ENCODE measurements at regions not wholly inside any gene's neighbourhood (a gene's known extent, or its start where the extent isn't known, plus 50 kb on each side); places are given as distances from the start of the nearest gene placed in this dataset.

- ChIA-PET POLR2A (ENCODE audit: partially characterized antibody) (no interaction called here), CTCF (ENCODE audit: partially characterized antibody) (no interaction called here)
- intact Hi-C loops (cut with micrococcal nuclease): no loop called here
- no peak overlapping the region for H3K4me3 Mint-ChIP-seq
- no peak overlapping the region for H3K4me3 ChIP-seq (ENCODE audit: low read length in 2 of 2)
- no peaks in the 10 kb centered on the region for H3K9me3 ChIP-seq (ENCODE audit: control insufficient read depth in 1 of 2, low read length in 2 of 2)
- H3K27ac Mint-ChIP-seq: no peak overlapping the region
- H3K36me3 ChIP-seq (ENCODE audit: insufficient read depth, low read length): no peaks in the 10 kb centered on the region
- H3K27ac ChIP-seq (ENCODE audit: low read depth, low read length): no peak overlapping the region
- H3K9me3 Mint-ChIP-seq: peaks cover 0 to 4% (median 0%) of the 10 kb centered on the region in 8 donors
- H3K4me1 ChIP-seq (ENCODE audit: insufficient read depth, low read length): no peaks in the 10 kb centered on the region
- no peaks in the 10 kb centered on the region for H3K27me3 Mint-ChIP-seq
- H3K27me3 ChIP-seq (ENCODE audit: insufficient read depth, low read length): no peaks in the 10 kb centered on the region
- no peaks in the 10 kb centered on the region for H3K4me1 Mint-ChIP-seq
- no peaks in the 10 kb centered on the region for H3K36me3 Mint-ChIP-seq
- DNase-seq: no peak
Observed at GRCh38 chr2:223161873-223162458, 110.0 kb downstream of the KCNE4 start.

- Histone ChIP-seq H3K4me1 (ENCODE audit: insufficient read depth, low read length) (no peaks in the 10 kb centered on the region), H3K27me3 (ENCODE audit: insufficient read depth, low read length) (no peaks in the 10 kb centered on the region), H3K4me3 (ENCODE audit: low read length in 2 of 2) (no peak overlapping the region), H3K27ac (ENCODE audit: low read depth, low read length) (no peak overlapping the region), H3K36me3 (ENCODE audit: insufficient read depth, low read length) (no peaks in the 10 kb centered on the region), H3K9me3 (ENCODE audit: control insufficient read depth in 1 of 2, low read length in 2 of 2) (no peaks in the 10 kb centered on the region)
- no peaks in the 10 kb centered on the region for H3K36me3 Mint-ChIP-seq
- peaks cover 0 to 8% (median 1%) of the 10 kb centered on the region in 8 donors for H3K9me3 Mint-ChIP-seq
- intact Hi-C loops (cut with micrococcal nuclease): no loop called here
- no peaks in the 10 kb centered on the region for H3K27me3 Mint-ChIP-seq
- no peak overlapping the region for H3K27ac Mint-ChIP-seq
- no peak for DNase-seq
- POLR2A ChIA-PET (ENCODE audit: partially characterized antibody): no interaction called here
- CTCF ChIA-PET (ENCODE audit: partially characterized antibody): no interaction called here
- H3K4me1 Mint-ChIP-seq: no peaks in the 10 kb centered on the region
- no peak overlapping the region for H3K4me3 Mint-ChIP-seq
Observed at GRCh38 chr2:223165423-223166214, 113.6 kb downstream of the KCNE4 start.

DNA sequence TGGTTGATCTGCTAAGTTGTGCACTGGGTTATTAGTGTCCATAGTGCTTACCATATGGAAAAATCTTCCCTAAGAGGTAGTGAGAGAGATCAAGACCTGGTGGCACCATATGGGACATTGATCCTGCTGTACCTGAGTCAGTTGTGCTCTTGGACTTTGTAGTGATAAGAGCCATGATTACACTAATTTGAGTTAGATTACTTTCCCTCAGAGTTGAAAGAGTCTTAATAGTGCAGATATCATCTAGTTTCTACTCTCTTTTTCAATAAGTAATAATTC, 114.2 kb downstream of the KCNE4 start:
- Histone ChIP-seq H3K4me1 (ENCODE audit: insufficient read depth, low read length) (no peaks in the 10 kb centered on the region), H3K9me3 (ENCODE audit: control insufficient read depth in 1 of 2, low read length in 2 of 2) (no peaks in the 10 kb centered on the region), H3K27ac (ENCODE audit: low read depth, low read length) (no peak overlapping the region), H3K36me3 (ENCODE audit: insufficient read depth, low read length) (no peaks in the 10 kb centered on the region), H3K4me3 (ENCODE audit: low read length in 2 of 2) (no peak overlapping the region), H3K27me3 (ENCODE audit: insufficient read depth, low read length) (no peaks in the 10 kb centered on the region)
- Mint-ChIP-seq H3K27me3 (no peaks in the 10 kb centered on the region), H3K27ac (no peak overlapping the region), H3K36me3 (no peaks in the 10 kb centered on the region), H3K4me1 (no peaks in the 10 kb centered on the region), H3K9me3 (peaks cover 0 to 8% (median 1%) of the 10 kb centered on the region in 8 donors), H3K4me3 (no peak overlapping the region)
- POLR2A ChIA-PET (ENCODE audit: partially characterized antibody): no interaction called here
- DNase-seq: no peak
- intact Hi-C loops (cut with micrococcal nuclease): no loop called here
- CTCF ChIA-PET (ENCODE audit: partially characterized antibody): no interaction called here

DNA sequence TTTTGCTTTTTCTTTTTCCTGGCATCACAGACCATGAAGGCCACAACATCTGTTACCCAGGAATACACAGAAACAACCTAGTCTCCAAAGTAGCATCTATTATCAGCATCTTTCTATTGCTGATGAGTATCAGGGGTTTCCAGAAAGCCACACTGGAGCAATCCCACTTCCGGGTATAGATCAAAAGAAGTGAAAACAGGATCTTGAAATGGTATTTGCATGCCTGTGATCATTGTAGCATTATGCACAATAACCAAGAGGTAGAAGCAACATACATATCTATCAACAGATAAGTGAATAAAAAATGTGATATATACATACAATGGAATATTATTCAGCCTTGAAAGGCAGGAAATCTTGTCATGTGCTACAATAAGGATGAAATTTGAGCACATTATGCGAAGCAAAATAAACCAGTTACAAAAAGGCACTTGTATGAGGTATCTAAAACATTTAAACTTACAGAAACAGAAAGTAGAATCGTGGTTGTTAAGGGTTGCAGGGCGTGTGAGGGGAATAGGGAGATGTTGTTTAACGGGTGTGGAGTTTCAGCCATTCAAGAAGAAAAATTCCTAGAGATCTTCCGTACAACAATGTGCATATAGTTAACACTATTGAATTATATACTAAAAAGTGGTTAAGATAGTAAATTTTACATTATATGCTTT, 115.1 kb downstream of the KCNE4 start:
- ChIA-PET POLR2A (ENCODE audit: partially characterized antibody) (no interaction called here), CTCF (ENCODE audit: partially characterized antibody) (no interaction called here)
- H3K27me3 Mint-ChIP-seq: no peaks in the 10 kb centered on the region
- H3K4me3 Mint-ChIP-seq: no peak overlapping the region
- Histone ChIP-seq H3K36me3 (ENCODE audit: insufficient read depth, low read length) (no peaks in the 10 kb centered on the region), H3K4me1 (ENCODE audit: insufficient read depth, low read length) (no peaks in the 10 kb centered on the region), H3K27me3 (ENCODE audit: insufficient read depth, low read length) (no peaks in the 10 kb centered on the region), H3K4me3 (ENCODE audit: low read length in 2 of 2) (no peak overlapping the region), H3K9me3 (ENCODE audit: control insufficient read depth in 1 of 2, low read length in 2 of 2) (no peaks in the 10 kb centered on the region), H3K27ac (ENCODE audit: low read depth, low read length) (no peak overlapping the region)
- H3K36me3 Mint-ChIP-seq: no peaks in the 10 kb centered on the region
- peaks cover 0 to 8% (median 0%) of the 10 kb centered on the region in 8 donors for H3K9me3 Mint-ChIP-seq
- H3K4me1 Mint-ChIP-seq: no peaks in the 10 kb centered on the region
- H3K27ac Mint-ChIP-seq: no peak overlapping the region
- intact Hi-C loops (cut with micrococcal nuclease): no loop called here
- DNase-seq: no peak

GRCh38 chr2:223169830-223170605, 118.0 kb downstream of the KCNE4 start:
- intact Hi-C loops (cut with micrococcal nuclease): no loop called here
- Histone ChIP-seq H3K4me3 (ENCODE audit: low read length in 2 of 2) (no peak overlapping the region), H3K27ac (ENCODE audit: low read depth, low read length) (no peak overlapping the region), H3K9me3 (ENCODE audit: control insufficient read depth in 1 of 2, low read length in 2 of 2) (no peaks in the 10 kb centered on the region), H3K4me1 (ENCODE audit: insufficient read depth, low read length) (no peaks in the 10 kb centered on the region), H3K27me3 (ENCODE audit: insufficient read depth, low read length) (no peaks in the 10 kb centered on the region), H3K36me3 (ENCODE audit: insufficient read depth, low read length) (no peaks in the 10 kb centered on the region)
- POLR2A ChIA-PET (ENCODE audit: partially characterized antibody): no interaction called here
- Mint-ChIP-seq H3K4me3 (no peak overlapping the region), H3K9me3 (peaks cover 0 to 8% (median 0%) of the 10 kb centered on the region in 8 donors), H3K36me3 (no peaks in the 10 kb centered on the region), H3K27me3 (no peaks in the 10 kb centered on the region), H3K27ac (no peak overlapping the region), H3K4me1 (no peaks in the 10 kb centered on the region)
- DNase-seq: no peak
- CTCF ChIA-PET (ENCODE audit: partially characterized antibody): no interaction called here

- intact Hi-C loops (cut with micrococcal nuclease): no loop called here
- no peak overlapping the region for H3K4me3 Mint-ChIP-seq
Observed at GRCh38 chr2:223176970-223177369, 125.0 kb downstream of the KCNE4 start.

DNA sequence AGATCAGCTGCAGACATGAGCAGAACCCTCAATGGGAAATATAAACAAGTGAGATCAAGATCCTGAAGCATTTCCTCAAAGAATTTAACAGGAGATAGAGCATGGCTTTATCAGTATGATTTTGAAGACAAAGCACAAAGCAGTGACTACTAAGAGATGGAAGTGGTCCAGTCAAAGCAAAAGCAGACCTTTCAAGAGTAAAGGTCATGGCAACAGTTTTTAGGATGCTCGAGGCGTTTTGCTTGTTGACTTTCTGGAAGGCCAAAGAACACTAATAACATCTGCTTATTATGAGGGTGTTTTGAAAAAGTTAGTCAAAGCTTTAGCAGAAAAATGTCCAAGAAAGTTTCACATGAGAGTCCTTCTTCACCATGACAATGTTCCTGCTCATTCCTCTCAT, 128.5 kb downstream of the KCNE4 start:
- intact Hi-C loops (cut with micrococcal nuclease): no loop called here

More at GRCh38 chr2:223176970-223177369, 125.0 kb downstream of the KCNE4 start:
- DNase-seq: no peak
- Mint-ChIP-seq H3K36me3 (no peaks in the 10 kb centered on the region), H3K4me1 (no peaks in the 10 kb centered on the region), H3K9me3 (no peaks in the 10 kb centered on the region), H3K27me3 (no peaks in the 10 kb centered on the region), H3K27ac (no peak overlapping the region)
- POLR2A ChIA-PET (ENCODE audit: partially characterized antibody): no interaction called here
- no peaks in the 10 kb centered on the region for H3K9me3 ChIP-seq (ENCODE audit: control insufficient read depth in 1 of 2, low read length in 2 of 2)
- no peaks in the 10 kb centered on the region for H3K36me3 ChIP-seq (ENCODE audit: insufficient read depth, low read length)
- H3K27ac ChIP-seq (ENCODE audit: low read depth, low read length): no peak overlapping the region
- no peak overlapping the region for H3K4me3 ChIP-seq (ENCODE audit: low read length in 2 of 2)
- no peaks in the 10 kb centered on the region for H3K27me3 ChIP-seq (ENCODE audit: insufficient read depth, low read length)
- CTCF ChIA-PET (ENCODE audit: partially characterized antibody): no interaction called here
- no peaks in the 10 kb centered on the region for H3K4me1 ChIP-seq (ENCODE audit: insufficient read depth, low read length)

More for the DNA sequence above, 128.5 kb downstream of the KCNE4 start:
- no peaks in the 10 kb centered on the region for H3K36me3 Mint-ChIP-seq
- ChIA-PET CTCF (ENCODE audit: partially characterized antibody) (no interaction called here), POLR2A (ENCODE audit: partially characterized antibody) (no interaction called here)
- no peak for DNase-seq
- H3K9me3 Mint-ChIP-seq: peaks cover 0 to 7% (median 0%) of the 10 kb centered on the region in 8 donors
- no peak overlapping the region for H3K4me3 Mint-ChIP-seq
- Histone ChIP-seq H3K36me3 (ENCODE audit: insufficient read depth, low read length) (no peaks in the 10 kb centered on the region), H3K9me3 (ENCODE audit: control insufficient read depth in 1 of 2, low read length in 2 of 2) (no peaks in the 10 kb centered on the region), H3K27ac (ENCODE audit: low read depth, low read length) (no peak overlapping the region), H3K27me3 (ENCODE audit: insufficient read depth, low read length) (no peaks in the 10 kb centered on the region), H3K4me3 (ENCODE audit: low read length in 2 of 2) (no peak overlapping the region), H3K4me1 (ENCODE audit: insufficient read depth, low read length) (no peaks in the 10 kb centered on the region)
- H3K27ac Mint-ChIP-seq: no peak overlapping the region
- no peaks in the 10 kb centered on the region for H3K27me3 Mint-ChIP-seq
- no peaks in the 10 kb centered on the region for H3K4me1 Mint-ChIP-seq
